HepG2 (cell line): ENCODE measurements at regions not wholly inside any gene's neighbourhood (a gene's known extent, or its start where the extent isn't known, plus 50 kb on each side); places are given as distances from the start of the nearest gene placed in this dataset.

Source experiments
- EP300 ChIP-seq, 3 experiments: sonication (generic) in 1 of 3; formaldehyde crosslinking in 1 of 3; IDR thresholded peaks; 2 replicates each; pipeline versions ENCODE4 v1.5.1 to v1.6.1; 2011 to 2020; ENCODE audit warnings: low read depth in 2 of 3, low read length in 2 of 3, borderline replicate concordance in 1 of 3, improper control_type of control experiment in 1 of 3, mild to moderate bottlenecking in 1 of 3, missing genetic modification reagents in 1 of 3, moderate library complexity in 1 of 3
- FOXA1 ChIP-seq, 2 experiments: fragments of 450-650 bp in 1 of 2; sonication (generic) in 1 of 2; formaldehyde crosslinking in 1 of 2; IDR thresholded peaks; 2 replicates each; pipeline versions ENCODE4 v1.4.0 to v1.6.1; 2016 to 2020; ENCODE audit warnings: missing genetic modification reagents in 1 of 2
- FOXA3 ChIP-seq: IDR thresholded peaks from 2 replicates; pipeline ENCODE4 v1.6.1; 2016; ENCODE audit warnings: missing genetic modification reagents, missing compliant biosample characterization
- PHB2 ChIP-seq: fragments of 450-650 bp; IDR thresholded peaks from 2 replicates; pipeline ENCODE4 v1.6.1; 2018; ENCODE audit not compliant: partially characterized antibody
- PLRG1 ChIP-seq: fragments of 450-650 bp; conservative IDR thresholded peaks from 2 replicates; pipeline ENCODE4 v1.6.1; 2016
- SMARCC2 ChIP-seq: fragments of 450-650 bp; IDR thresholded peaks from 2 replicates; pipeline ENCODE4 v1.6.1; 2017; ENCODE audit warnings: antibody characterized with exemption, mild to moderate bottlenecking
- SRSF9 ChIP-seq: fragments of 200-400 bp; formaldehyde crosslinking; IDR thresholded peaks from 2 replicates; pipeline ENCODE4 v1.6.1; 2018; ENCODE audit warnings: borderline replicate concordance, mild to moderate bottlenecking, low read depth, low read length; ENCODE audit not compliant: insufficient read depth, poor library complexity, severe bottlenecking
- ZNF142 ChIP-seq: sonication (generic); formaldehyde crosslinking; IDR thresholded peaks from 2 replicates; pipeline ENCODE4 v1.4.0; 2020; ENCODE audit warnings: missing genetic modification reagents
- ZNF513 ChIP-seq: sonication (generic); formaldehyde crosslinking; conservative IDR thresholded peaks from 2 replicates; pipeline ENCODE4 v1.5.0; 2020; ENCODE audit warnings: missing genetic modification reagents

GRCh38 chr7:13042605-13043236, 355.3 kb downstream of the ARL4A start (continued):
- TF ChIP-seq PLRG1: no peak
- TF ChIP-seq SMARCC2: no peak
- 0 out of 4 replicates have a peak, but pooled peaks of 1 of the 2 experiments have one; percentile 17 for TF ChIP-seq EP300 (IDR thresholded peaks at IDR 0.05; ENCODE audit: low read depth in 2 of 2, low read length in 2 of 2)
- TF ChIP-seq EP300 (CRISPR knock-in tag; IDR thresholded peaks at IDR 0.05; ENCODE audit: borderline replicate concordance): no peak
- peak; percentile 45 for TF ChIP-seq FOXA3 (CRISPR knock-in tag)
- TF ChIP-seq ZNF142 (CRISPR knock-in tag): no peak
- no peak for TF ChIP-seq PHB2
- no peak for TF ChIP-seq ZNF513 (CRISPR knock-in tag)
- TF ChIP-seq FOXA1 (IDR thresholded peaks at IDR 0.05): no peak
- no peak; the same call in 1 of the 2 replicates for TF ChIP-seq FOXA1 (CRISPR knock-in tag; IDR thresholded peaks at IDR 0.05)
- TF ChIP-seq SRSF9: no peak
